ENCODE measurements at regions not wholly inside any gene's neighbourhood (a gene's known extent, or its start where the extent isn't known, plus 50 kb on each side); places are given as distances from the start of the nearest gene placed in this dataset.
"Not testable (repeated sequence)": the region's sequence is repeated elsewhere in the genome, so short reads cannot be mapped to it uniquely, and the experiment has no call there.

- H3K27me3 ChIP-seq (replicated peaks): no peaks in the 10 kb centered on the region
- no peaks in the 10 kb centered on the region for H3K36me3 ChIP-seq (replicated peaks)
These were observed 89.8 kb upstream of the SFSWAP start for GRCh38 chr12:131620946-131621681.

GRCh38 chr12:131621701-131622421 lies 89.0 kb upstream of the SFSWAP start:
- H3K4me3 ChIP-seq (ENCODE audit: low read depth, low read length): no peak overlapping the region
- H3K36me3 ChIP-seq (replicated peaks): no peaks in the 10 kb centered on the region
- no peaks in the 10 kb centered on the region for H3K27me3 ChIP-seq (replicated peaks)
- no peak for TF ChIP-seq CTCF (IDR thresholded peaks at IDR 0.05; ENCODE audit: low read depth, low read length, missing control alignments)
- H3K27ac ChIP-seq: no peak overlapping the region
- in situ Hi-C loops (cut with HindIII; ENCODE audit: low pct_ligation_motif_present, low sequenced_read_pairs): no loop called here
- DNase-seq: no peak

More at GRCh38 chr12:131620946-131621681, 89.8 kb upstream of the SFSWAP start:
- in situ Hi-C loops (cut with HindIII; ENCODE audit: low pct_ligation_motif_present, low sequenced_read_pairs): no loop called here
- TF ChIP-seq CTCF (IDR thresholded peaks at IDR 0.05; ENCODE audit: low read depth, low read length, missing control alignments): no peak
- Histone ChIP-seq H3K4me3 (ENCODE audit: low read depth, low read length) (no peak overlapping the region), H3K27ac (no peak overlapping the region)
- no peak for DNase-seq

GRCh38 chr12:131622422-131622955 lies 88.4 kb upstream of the SFSWAP start:
- in situ Hi-C loops (cut with HindIII; ENCODE audit: low pct_ligation_motif_present, low sequenced_read_pairs): no loop called here
- no peak overlapping the region for H3K4me3 ChIP-seq (ENCODE audit: low read depth, low read length)
- no peaks in the 10 kb centered on the region for H3K27me3 ChIP-seq (replicated peaks)
- TF ChIP-seq CTCF (IDR thresholded peaks at IDR 0.05; ENCODE audit: low read depth, low read length, missing control alignments): no peak
- no peak for DNase-seq
- H3K27ac ChIP-seq: no peak overlapping the region
- no peaks in the 10 kb centered on the region for H3K36me3 ChIP-seq (replicated peaks)

GRCh38 chr12:131623404-131624368 lies 87.2 kb upstream of the SFSWAP start:
- H3K36me3 ChIP-seq (replicated peaks); H3K27ac ChIP-seq; H3K4me3 ChIP-seq (ENCODE audit: low read depth, low read length); DNase-seq; in situ Hi-C loops (cut with HindIII; ENCODE audit: low pct_ligation_motif_present, low sequenced_read_pairs); H3K27me3 ChIP-seq (replicated peaks): not testable (repeated sequence)

- in situ Hi-C loops (cut with HindIII; ENCODE audit: low pct_ligation_motif_present, low sequenced_read_pairs); H3K4me3 ChIP-seq (ENCODE audit: low read depth, low read length); H3K36me3 ChIP-seq (replicated peaks); DNase-seq; H3K27ac ChIP-seq; H3K27me3 ChIP-seq (replicated peaks): not testable (repeated sequence)
These were observed 86.5 kb upstream of the SFSWAP start for GRCh38 chr12:131624369-131624739.

GRCh38 chr12:131624756-131625501 lies 86.0 kb upstream of the SFSWAP start:
- H3K4me3 ChIP-seq (ENCODE audit: low read depth, low read length); in situ Hi-C loops (cut with HindIII; ENCODE audit: low pct_ligation_motif_present, low sequenced_read_pairs); DNase-seq: not testable (repeated sequence)

GRCh38 chr12:131625966-131626722 lies 84.7 kb upstream of the SFSWAP start:
- H3K27me3 ChIP-seq (replicated peaks); H3K36me3 ChIP-seq (replicated peaks); H3K27ac ChIP-seq; DNase-seq; H3K4me3 ChIP-seq (ENCODE audit: low read depth, low read length); in situ Hi-C loops (cut with HindIII; ENCODE audit: low pct_ligation_motif_present, low sequenced_read_pairs): not testable (repeated sequence)

More at GRCh38 chr12:131624756-131625501, 86.0 kb upstream of the SFSWAP start:
- not testable (repeated sequence) for H3K27me3 ChIP-seq (replicated peaks); H3K36me3 ChIP-seq (replicated peaks); H3K27ac ChIP-seq

GRCh38 chr12:131627151-131628022 lies 83.5 kb upstream of the SFSWAP start:
- in situ Hi-C loops (cut with HindIII; ENCODE audit: low pct_ligation_motif_present, low sequenced_read_pairs); H3K36me3 ChIP-seq (replicated peaks); H3K27me3 ChIP-seq (replicated peaks); H3K4me3 ChIP-seq (ENCODE audit: low read depth, low read length); H3K27ac ChIP-seq; DNase-seq: not testable (repeated sequence)

Data from brain microvascular endothelial cell (primary cell).